NCI-H146 treated with DMSO at 0.1 percent for 48 hours (cell line): ENCODE measurements at regions not wholly inside any gene's neighbourhood (a gene's known extent, or its start where the extent isn't known, plus 50 kb on each side); places are given as distances from the start of the nearest gene placed in this dataset.
"Not testable (repeated sequence)": the region's sequence is repeated elsewhere in the genome, so short reads cannot be mapped to it uniquely, and the experiment has no call there.

Experiments
- DNase-seq: peaks from one replicate; lab custom pipeline; 2025; ENCODE audit not compliant: unreplicated experiment; lab: John Stamatoyannopoulos, UW

DNA sequence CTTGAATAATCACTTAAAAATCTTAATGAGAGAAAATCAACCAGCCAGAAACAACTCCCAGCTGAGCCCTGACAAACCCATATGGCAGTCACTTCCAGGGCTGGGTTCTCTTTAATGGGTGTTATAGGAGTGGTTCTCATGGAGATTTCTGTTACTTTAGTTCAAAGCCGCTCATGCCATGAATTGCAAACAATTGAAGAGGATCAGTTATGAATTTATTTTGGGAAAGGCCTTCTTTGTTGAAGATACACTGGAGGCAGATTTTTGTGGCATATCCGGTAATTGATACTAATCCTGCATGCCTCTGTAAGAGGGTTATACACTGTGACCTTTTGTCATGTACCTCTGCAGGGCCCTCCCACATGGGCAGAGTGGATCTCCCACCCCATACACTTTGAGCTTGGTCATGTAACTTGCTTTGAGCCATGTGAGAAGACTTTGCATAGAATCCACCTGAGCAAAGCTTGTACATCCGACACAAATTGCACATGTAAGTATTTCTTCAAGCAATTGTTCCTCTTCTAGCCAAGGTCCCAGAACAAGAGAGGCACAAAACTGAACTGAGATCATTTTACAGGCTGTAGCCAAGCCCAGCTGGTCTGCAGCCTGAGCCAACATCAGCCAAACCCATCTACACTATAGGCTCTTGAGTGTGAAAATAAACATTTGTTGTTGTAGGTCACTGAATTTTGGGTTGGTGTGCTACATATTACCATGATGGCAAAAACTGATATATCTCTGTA, 492.3 kb downstream of the PREX1 start:
- no peak for DNase-seq

- no peak for DNase-seq
Observed at GRCh38 chr20:48333707-48334106, 494.1 kb downstream of the PREX1 start.

GRCh38 chr20:48332555-48332954, 495.2 kb downstream of the PREX1 start:
- no peak for DNase-seq

GRCh38 chr20:48331518-48332286, 496.1 kb downstream of the PREX1 start:
- DNase-seq = no peak

DNA sequence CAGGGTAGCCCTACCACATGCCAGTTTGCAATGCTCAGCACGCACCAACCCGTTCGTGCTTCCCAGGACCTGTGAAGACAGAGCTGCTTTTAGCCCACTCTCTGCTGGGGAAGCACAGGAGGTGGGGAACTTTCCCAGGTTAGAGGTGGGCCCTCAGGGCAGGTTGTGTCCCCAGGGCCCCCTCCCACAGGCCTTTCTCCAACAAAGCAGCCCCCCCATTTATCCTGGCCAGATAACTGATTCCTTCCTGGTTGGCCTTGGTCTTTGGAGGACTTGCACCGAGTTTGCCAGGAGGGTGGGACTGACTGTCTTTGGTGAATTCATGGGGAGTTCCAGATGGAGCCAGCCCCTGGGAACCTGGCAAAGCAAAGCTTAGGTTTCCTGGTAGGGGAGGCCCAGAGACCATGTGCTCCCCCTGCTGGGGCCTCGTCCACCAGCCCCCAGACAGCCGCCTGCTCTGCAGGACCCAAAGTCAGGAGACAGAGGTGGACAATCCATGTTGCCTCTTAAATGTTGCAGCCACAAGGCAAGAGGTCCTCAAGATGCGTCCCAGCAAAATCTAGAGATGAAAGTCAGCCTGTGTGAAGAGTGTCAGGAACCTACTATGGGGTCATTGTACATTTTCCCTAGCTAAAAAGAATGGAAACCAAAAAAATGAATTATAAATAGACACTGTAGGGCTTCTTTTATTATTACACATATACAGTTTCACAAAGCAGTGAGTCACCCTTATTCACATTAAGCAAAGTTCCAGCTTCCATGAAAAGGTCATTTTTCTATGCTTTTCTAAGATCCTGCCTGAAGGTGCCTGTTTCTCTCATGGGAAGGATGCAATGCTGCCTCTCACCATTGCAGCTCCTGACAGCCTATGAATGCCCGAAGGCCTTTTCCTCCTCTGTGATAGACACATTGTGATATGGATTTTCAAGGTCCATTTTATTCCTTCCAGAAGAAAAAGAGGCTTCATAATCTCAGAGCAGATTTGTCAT, 497.8 kb downstream of the PREX1 start:
- DNase-seq = no peak

DNA sequence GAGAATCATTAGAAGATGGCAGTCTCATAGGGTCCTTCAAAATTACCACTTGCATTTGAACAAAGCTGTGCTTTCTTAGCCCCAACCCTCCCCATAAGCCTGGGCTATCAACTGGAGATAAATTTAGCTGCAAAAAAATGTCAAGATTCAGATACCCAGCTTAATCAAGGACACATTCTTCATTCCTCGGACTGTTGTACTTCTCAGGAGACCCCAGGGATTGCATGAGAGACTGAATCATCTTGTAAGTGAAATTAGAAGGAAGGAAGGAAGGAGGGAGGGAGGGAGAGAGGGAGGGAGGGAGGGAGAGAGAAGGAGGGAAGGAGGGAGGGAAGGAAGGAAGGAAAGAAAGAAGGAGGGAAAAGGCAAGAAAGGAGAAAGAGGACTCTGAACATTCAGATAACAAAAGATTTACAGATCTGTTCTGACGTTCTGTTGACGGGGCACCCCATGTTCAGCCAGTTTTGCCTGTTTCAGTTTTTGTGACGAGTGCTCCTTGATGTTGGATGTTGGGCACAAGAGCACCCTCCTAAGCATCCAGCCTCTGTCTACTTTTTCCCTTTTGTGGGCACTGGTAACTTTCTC, 498.7 kb downstream of the PREX1 start:
- no peak for DNase-seq

DNA sequence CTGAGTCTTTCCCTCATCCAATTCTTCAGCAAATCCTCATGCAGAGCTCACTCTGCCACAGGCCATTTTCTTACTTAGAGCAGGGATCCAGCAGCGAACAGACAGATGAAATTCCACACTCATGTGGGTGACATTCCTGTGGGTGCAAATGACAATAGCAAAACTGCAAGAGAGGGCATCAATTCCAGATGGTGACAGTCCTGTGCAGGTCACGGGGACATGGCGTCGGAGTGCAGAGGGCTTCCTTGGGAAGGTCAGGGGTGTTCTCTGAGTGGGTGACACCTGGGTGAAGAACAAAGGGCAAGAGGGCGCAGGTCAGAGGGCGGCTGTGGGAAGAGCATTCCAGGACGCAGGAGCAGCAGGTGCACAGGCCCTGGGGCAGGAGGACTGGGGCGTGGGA, 500.0 kb downstream of the PREX1 start:
- DNase-seq = not testable (repeated sequence)

- DNase-seq = no peak
Observed at GRCh38 chr20:48326868-48327267, 500.9 kb downstream of the PREX1 start.

GRCh38 chr20:48326434-48326691, 501.4 kb downstream of the PREX1 start:
- DNase-seq = no peak

- DNase-seq = no peak
Observed at GRCh38 chr20:48325656-48326433, 502.0 kb downstream of the PREX1 start.

DNA sequence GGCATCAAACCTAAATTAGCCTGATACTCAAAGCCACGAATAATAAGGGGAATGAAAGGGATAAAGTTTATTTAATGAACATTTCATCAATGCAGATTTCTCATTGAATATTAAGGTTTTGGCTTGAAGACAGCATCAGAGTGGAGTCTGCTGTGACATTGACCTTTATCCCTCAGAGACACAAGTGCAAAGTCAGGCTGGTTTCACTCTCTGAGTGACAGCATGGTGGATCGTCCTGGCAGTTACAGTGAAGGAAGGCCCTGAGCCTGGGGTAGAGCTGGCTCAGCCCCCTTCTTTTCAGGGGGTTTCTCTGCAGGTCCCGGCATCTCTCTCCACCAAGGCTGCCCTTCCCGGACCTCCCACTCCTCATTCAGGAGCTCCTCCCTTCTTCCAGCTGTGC, 503.1 kb downstream of the PREX1 start:
- no peak for DNase-seq

DNA sequence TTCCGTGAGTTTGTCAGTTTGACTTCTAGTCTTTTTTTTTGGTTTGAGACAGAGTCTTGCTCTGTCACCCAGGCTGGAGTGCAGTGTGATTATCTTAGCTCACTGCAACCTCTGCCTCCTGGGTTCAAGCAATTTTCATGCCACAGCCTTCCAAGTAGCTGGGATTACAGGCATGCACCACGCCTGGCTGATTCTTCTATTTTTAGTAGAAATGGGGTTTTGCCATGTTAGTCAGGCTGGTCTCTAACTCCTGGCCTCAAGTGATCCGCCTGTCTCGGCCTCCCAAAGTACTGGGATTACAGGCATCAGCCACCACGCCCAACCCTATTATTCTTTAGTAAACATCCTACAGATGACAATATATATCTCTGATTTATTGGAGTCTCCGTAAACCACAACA, 506.5 kb downstream of the PREX1 start:
- no peak for DNase-seq

GRCh38 chr20:48319943-48320584, 507.7 kb downstream of the PREX1 start:
- no peak for DNase-seq

- no peak for DNase-seq
Observed at GRCh38 chr20:48317578-48317977, 510.2 kb downstream of the PREX1 start.

DNA sequence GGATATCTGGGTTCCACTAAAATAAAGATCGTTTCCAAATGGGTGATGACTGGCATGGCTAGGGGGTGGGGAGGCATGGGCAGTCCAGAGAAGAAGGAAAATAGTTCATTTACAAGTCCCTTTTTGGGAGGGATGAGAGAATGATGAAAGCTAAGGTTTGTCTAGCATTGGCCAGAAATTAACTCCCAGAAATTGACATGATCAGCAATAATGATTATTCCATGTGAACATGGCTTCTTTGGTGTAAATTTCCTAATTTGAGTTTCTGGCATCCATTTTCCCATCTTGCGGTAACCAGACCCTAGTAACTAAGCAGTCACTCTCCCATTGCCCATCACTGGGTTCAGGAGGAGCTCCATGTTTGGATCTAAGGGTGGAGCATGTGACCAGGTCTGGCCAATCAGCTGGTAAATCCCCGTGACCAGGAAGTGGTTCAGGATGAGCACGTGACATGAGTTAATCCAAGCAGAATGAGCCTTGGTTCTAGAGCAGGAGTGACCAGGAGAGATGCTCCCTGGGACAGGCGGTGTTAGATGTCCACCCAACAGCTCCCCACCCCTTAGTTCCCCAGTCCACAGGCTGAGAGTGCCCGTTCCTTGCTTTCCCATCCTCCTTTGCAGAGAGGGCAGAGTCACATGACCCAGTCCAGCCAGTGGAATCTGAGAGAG, 512.7 kb downstream of the PREX1 start:
- DNase-seq = no peak

- DNase-seq = no peak
Observed at GRCh38 chr20:48313324-48313723, 514.5 kb downstream of the PREX1 start.

DNA sequence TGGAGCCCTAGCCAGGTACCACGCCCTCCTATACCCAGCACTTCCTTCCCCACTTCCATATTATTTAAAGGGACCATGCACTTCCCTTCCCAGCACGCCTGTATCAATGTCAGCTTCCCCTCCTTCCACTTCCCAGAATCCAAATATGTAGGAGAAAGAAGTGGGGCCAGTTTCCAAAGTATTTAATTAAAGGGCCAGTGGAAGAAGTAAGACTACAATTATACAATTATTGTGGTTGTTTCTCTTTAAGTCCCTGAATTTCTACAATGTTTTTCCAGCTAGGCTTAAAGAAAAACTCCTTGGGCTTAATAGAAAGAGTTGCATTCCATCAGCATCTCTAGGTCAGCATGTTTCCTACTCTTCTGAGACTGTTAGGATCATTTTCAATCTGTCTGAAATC, 515.8 kb downstream of the PREX1 start:
- DNase-seq = no peak

DNA sequence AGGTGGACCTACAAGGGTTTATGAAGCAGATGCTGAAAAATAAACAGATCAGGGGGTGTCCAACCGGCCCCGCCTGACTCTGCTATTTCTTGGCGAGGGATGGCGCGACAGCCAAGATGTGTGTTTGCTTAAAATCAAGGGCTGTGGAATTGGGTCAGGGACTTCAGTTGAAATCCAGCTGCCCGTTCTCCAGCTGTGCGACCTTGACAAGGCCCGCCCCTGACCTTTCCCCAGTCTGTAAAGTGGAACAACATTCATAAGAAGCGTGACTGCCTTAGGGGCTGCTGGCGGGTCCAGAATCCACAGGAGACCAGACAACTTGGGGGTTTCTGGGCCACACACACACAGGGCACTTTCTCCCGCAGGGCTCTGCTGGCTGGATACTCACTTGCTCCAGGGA, 517.5 kb downstream of the PREX1 start:
- no peak for DNase-seq

DNA sequence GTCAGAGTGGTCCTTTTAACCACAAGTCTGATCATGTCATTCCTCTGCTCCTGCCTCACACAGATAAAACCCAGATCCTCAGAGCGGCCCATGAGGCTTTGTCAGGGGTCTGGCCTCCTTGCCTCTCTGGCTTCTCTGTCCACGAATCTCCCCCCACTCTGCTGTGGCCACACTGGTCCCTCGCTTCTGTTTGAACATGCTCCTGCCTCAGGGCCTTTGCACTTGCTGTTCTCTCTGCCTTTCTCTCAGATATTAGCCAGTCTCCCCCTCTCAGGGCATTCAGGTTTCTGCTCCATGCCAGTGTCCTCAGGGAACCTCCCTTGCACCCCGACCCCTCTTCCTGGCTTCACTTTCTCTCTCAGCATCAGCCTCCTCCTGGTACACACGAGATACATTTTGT, 518.5 kb downstream of the PREX1 start:
- no peak for DNase-seq

- DNase-seq = no peak
Observed at GRCh38 chr20:48308882-48309281, 518.9 kb downstream of the PREX1 start.
